ENCODE measurements at regions not wholly inside any gene's neighbourhood (a gene's known extent, or its start where the extent isn't known, plus 50 kb on each side); places are given as distances from the start of the nearest gene placed in this dataset.

GRCh38 chr6:78089531-78089930 lies 436.7 kb downstream of the MEI4 start:
- Histone ChIP-seq H3K36me3 (no peaks in the 10 kb centered on the region), H3K4me3 (no peak overlapping the region), H3K9me3 (no peaks in the 10 kb centered on the region), H3K27me3 (no peaks in the 10 kb centered on the region), H3K27ac (no peak overlapping the region), H3K4me1 (no peaks in the 10 kb centered on the region)
- intact Hi-C loops (cut with DNase I) = no loop called here
- no peak for DNase-seq (ENCODE audit: extremely low spot score in 2 of 2)
- TF ChIP-seq, protein P1, sequence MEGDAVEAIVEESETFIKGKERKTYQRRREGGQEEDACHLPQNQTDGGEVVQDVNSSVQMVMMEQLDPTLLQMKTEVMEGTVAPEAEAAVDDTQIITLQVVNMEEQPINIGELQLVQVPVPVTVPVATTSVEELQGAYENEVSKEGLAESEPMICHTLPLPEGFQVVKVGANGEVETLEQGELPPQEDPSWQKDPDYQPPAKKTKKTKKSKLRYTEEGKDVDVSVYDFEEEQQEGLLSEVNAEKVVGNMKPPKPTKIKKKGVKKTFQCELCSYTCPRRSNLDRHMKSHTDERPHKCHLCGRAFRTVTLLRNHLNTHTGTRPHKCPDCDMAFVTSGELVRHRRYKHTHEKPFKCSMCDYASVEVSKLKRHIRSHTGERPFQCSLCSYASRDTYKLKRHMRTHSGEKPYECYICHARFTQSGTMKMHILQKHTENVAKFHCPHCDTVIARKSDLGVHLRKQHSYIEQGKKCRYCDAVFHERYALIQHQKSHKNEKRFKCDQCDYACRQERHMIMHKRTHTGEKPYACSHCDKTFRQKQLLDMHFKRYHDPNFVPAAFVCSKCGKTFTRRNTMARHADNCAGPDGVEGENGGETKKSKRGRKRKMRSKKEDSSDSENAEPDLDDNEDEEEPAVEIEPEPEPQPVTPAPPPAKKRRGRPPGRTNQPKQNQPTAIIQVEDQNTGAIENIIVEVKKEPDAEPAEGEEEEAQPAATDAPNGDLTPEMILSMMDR (IDR thresholded peaks at IDR 0.05) = no peak
- no peak for TF ChIP-seq POLR2A (IDR thresholded peaks at IDR 0.05)
- no peak for TF ChIP-seq POLR2AphosphoS5 (IDR thresholded peaks at IDR 0.05; ENCODE audit: insufficient read depth in 1 of 2, low read depth in 1 of 2)

DNA sequence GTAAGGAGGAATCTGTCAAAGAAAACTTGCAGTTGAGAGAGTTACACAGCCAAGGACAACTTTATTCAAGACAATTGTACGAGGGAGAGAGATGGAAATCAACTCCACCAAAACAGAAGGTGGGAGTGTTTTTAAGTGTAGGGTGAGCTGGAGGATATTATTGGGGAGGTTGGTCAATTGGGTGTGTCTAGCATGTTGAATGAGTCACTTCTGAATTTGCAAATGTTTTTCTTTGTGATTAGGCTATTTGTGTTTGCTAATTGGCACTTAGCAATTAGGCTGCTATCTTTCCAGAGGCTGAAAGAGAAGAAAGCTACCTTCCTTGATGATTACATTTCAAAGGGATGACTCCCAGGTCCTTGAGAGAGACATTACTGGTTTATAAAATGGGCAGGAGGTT lies 441.1 kb downstream of the MEI4 start:
- Histone ChIP-seq H3K4me3 (no peak overlapping the region), H3K4me1 (no peaks in the 10 kb centered on the region), H3K27ac (no peak overlapping the region), H3K27me3 (no peaks in the 10 kb centered on the region), H3K9me3 (no peaks in the 10 kb centered on the region), H3K36me3 (no peaks in the 10 kb centered on the region)
- intact Hi-C loops (cut with DNase I) = no loop called here
- no peak for DNase-seq (ENCODE audit: extremely low spot score in 2 of 2)
- TF ChIP-seq POLR2AphosphoS5 (IDR thresholded peaks at IDR 0.05; ENCODE audit: insufficient read depth in 1 of 2, low read depth in 1 of 2) (no peak), POLR2A (IDR thresholded peaks at IDR 0.05) (no peak)
- TF ChIP-seq, protein P1 (IDR thresholded peaks at IDR 0.05) = no peak

GRCh38 chr6:78101387-78101786 lies 448.5 kb downstream of the MEI4 start:
- no peaks in the 10 kb centered on the region for H3K36me3 ChIP-seq
- H3K27me3 ChIP-seq = no peaks in the 10 kb centered on the region
- H3K4me3 ChIP-seq = no peak overlapping the region
- H3K27ac ChIP-seq = no peak overlapping the region
- TF ChIP-seq POLR2A (IDR thresholded peaks at IDR 0.05) (no peak), POLR2AphosphoS5 (IDR thresholded peaks at IDR 0.05; ENCODE audit: insufficient read depth in 1 of 2, low read depth in 1 of 2) (no peak)
- TF ChIP-seq, protein P1 (IDR thresholded peaks at IDR 0.05) = no peak
- no peaks in the 10 kb centered on the region for H3K9me3 ChIP-seq
- DNase-seq (ENCODE audit: extremely low spot score in 2 of 2) = no peak
- intact Hi-C loops (cut with DNase I) = no loop called here
- H3K4me1 ChIP-seq = no peaks in the 10 kb centered on the region

GRCh38 chr6:78110641-78111040 lies 457.8 kb downstream of the MEI4 start:
- TF ChIP-seq, protein P1 (IDR thresholded peaks at IDR 0.05) = no peak
- no peak for TF ChIP-seq POLR2AphosphoS5 (IDR thresholded peaks at IDR 0.05; ENCODE audit: insufficient read depth in 1 of 2, low read depth in 1 of 2)
- TF ChIP-seq POLR2A (IDR thresholded peaks at IDR 0.05) = no peak
- no peaks in the 10 kb centered on the region for H3K36me3 ChIP-seq
- no peaks in the 10 kb centered on the region for H3K4me1 ChIP-seq
- intact Hi-C loops (cut with DNase I) = no loop called here
- no peaks in the 10 kb centered on the region for H3K9me3 ChIP-seq
- H3K27me3 ChIP-seq = no peaks in the 10 kb centered on the region
- no peak for DNase-seq (ENCODE audit: extremely low spot score in 2 of 2)
- H3K4me3 ChIP-seq = no peak overlapping the region
- H3K27ac ChIP-seq = no peak overlapping the region

DNA sequence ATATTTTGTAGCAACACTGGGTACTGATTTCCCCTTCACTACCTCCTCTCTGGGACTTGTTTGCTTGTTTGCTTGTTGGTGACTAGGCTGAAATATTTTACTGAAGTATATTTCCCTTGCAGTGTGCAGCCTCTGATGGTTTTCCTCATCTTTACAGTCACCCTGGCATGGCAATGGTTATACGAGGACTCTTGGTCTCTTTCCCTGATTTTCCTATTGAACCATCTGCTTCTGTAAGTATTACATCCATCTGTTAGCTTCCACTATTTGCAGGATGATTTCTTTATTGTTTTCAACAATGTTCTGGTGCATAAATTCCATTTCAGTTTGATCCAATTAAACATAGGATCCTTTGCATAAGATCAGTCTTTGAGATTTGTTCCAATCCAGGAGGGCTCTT lies 465.1 kb downstream of the MEI4 start:
- intact Hi-C loops (cut with DNase I) = no loop called here
- Histone ChIP-seq H3K27me3 (no peaks in the 10 kb centered on the region), H3K36me3 (no peaks in the 10 kb centered on the region), H3K4me1 (no peaks in the 10 kb centered on the region), H3K4me3 (no peak overlapping the region), H3K27ac (no peak overlapping the region), H3K9me3 (no peaks in the 10 kb centered on the region)
- TF ChIP-seq, protein P1 (IDR thresholded peaks at IDR 0.05) = no peak
- TF ChIP-seq POLR2A (IDR thresholded peaks at IDR 0.05) = no peak
- TF ChIP-seq POLR2AphosphoS5 (IDR thresholded peaks at IDR 0.05; ENCODE audit: insufficient read depth in 1 of 2, low read depth in 1 of 2) = no peak
- no peak for DNase-seq (ENCODE audit: extremely low spot score in 2 of 2)
